ENCODE measurements at regions not wholly inside any gene's neighbourhood (a gene's known extent, or its start where the extent isn't known, plus 50 kb on each side); places are given as distances from the start of the nearest gene placed in this dataset.
"Not testable (repeated sequence)": the region's sequence is repeated elsewhere in the genome, so short reads cannot be mapped to it uniquely, and the experiment has no call there.

- no peak for DNase-seq
Measured at GRCh38 chr2:53257287-53257686, 510.3 kb upstream of the CHAC2 start.

- no peak for DNase-seq
Measured at GRCh38 chr2:53253244-53253643, 514.4 kb upstream of the CHAC2 start.

GRCh38 chr2:53252115-53252514 is 515.5 kb upstream of the CHAC2 start:
- no peak for DNase-seq

- no peak for DNase-seq
Measured at GRCh38 chr2:53247956-53248735, 519.5 kb upstream of the CHAC2 start.

- no peak for DNase-seq
Measured at GRCh38 chr2:53243430-53243829, 524.2 kb upstream of the CHAC2 start.

- DNase-seq = no peak
Measured at GRCh38 chr2:53242090-53242489, 525.5 kb upstream of the CHAC2 start.

GRCh38 chr2:53235836-53236582 is 531.6 kb upstream of the CHAC2 start:
- DNase-seq = no peak

- no peak for DNase-seq
Measured at GRCh38 chr2:53234548-53234903, 533.1 kb upstream of the CHAC2 start.

- no peak for DNase-seq
Measured at GRCh38 chr2:53233759-53234547, 533.7 kb upstream of the CHAC2 start.

- DNase-seq = no peak
Measured at GRCh38 chr2:53231908-53232307, 535.7 kb upstream of the CHAC2 start.

- DNase-seq = no peak
Measured at GRCh38 chr2:53230691-53231090, 536.9 kb upstream of the CHAC2 start.

- DNase-seq = no peak
Measured at GRCh38 chr2:53227535-53227934, 540.1 kb upstream of the CHAC2 start.

- DNase-seq = peak; percentile 27
Measured at GRCh38 chr2:53220969-53221368, 546.6 kb upstream of the CHAC2 start.

GRCh38 chr2:53217250-53217649 is 550.4 kb upstream of the CHAC2 start:
- DNase-seq = no peak

GRCh38 chr2:53216805-53217204 is 550.8 kb upstream of the CHAC2 start:
- DNase-seq = no peak

GRCh38 chr2:53212576-53212975 is 555.0 kb upstream of the CHAC2 start:
- no peak for DNase-seq

GRCh38 chr2:53211201-53211774 is 556.3 kb upstream of the CHAC2 start:
- DNase-seq = no peak

GRCh38 chr2:53210538-53210937 is 557.1 kb upstream of the CHAC2 start:
- DNase-seq = no peak

GRCh38 chr2:53209679-53210458 is 557.7 kb upstream of the CHAC2 start:
- no peak for DNase-seq

- DNase-seq = no peak
Measured at GRCh38 chr2:53208815-53209214, 558.8 kb upstream of the CHAC2 start.

GRCh38 chr2:53206226-53206625 is 561.4 kb upstream of the CHAC2 start:
- not testable (repeated sequence) for DNase-seq

GRCh38 chr2:53202063-53202462 is 565.5 kb upstream of the CHAC2 start:
- no peak for DNase-seq

GRCh38 chr2:53200072-53200471 is 567.5 kb upstream of the CHAC2 start:
- DNase-seq = no peak

All from suppressor macrophage treated with lipopolysaccharide for 4 hours (primary cell).